ENCODE measurements at regions not wholly inside any gene's neighbourhood (a gene's known extent, or its start where the extent isn't known, plus 50 kb on each side); places are given as distances from the start of the nearest gene placed in this dataset.
"Not testable (repeated sequence)": the region's sequence is repeated elsewhere in the genome, so short reads cannot be mapped to it uniquely, and the experiment has no call there.

DNA sequence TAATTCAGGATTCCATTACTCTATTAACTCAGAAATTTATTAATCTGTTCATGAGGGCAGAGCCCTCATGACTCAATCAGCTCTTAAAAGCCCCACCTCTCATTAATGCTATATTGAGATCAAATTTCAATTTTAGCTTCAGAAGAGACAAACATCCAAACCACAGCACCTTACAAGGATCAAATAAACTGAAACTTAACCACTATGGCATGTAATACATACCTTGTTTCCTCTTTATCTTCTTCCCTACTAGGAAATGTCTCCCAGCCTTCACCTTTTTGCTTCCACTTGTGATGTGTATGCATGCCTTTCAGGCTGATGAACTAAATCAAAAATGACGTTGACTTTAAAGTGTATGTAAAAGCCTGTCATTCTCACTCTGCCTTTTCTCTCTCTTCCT is 2121.3 kb downstream of the NCAM2 start:
- H3K36me3 ChIP-seq (replicated peaks), result no peaks in the 10 kb centered on the region
- no peak overlapping the region for H3K4me3 ChIP-seq (ENCODE audit: low read depth, low read length)
- DNase-seq, result no peak
- in situ Hi-C loops (cut with HindIII; ENCODE audit: low pct_ligation_motif_present, low sequenced_read_pairs), result no loop called here
- no peaks in the 10 kb centered on the region for H3K27me3 ChIP-seq (replicated peaks)
- no peak overlapping the region for H3K27ac ChIP-seq
- TF ChIP-seq, protein P1, sequence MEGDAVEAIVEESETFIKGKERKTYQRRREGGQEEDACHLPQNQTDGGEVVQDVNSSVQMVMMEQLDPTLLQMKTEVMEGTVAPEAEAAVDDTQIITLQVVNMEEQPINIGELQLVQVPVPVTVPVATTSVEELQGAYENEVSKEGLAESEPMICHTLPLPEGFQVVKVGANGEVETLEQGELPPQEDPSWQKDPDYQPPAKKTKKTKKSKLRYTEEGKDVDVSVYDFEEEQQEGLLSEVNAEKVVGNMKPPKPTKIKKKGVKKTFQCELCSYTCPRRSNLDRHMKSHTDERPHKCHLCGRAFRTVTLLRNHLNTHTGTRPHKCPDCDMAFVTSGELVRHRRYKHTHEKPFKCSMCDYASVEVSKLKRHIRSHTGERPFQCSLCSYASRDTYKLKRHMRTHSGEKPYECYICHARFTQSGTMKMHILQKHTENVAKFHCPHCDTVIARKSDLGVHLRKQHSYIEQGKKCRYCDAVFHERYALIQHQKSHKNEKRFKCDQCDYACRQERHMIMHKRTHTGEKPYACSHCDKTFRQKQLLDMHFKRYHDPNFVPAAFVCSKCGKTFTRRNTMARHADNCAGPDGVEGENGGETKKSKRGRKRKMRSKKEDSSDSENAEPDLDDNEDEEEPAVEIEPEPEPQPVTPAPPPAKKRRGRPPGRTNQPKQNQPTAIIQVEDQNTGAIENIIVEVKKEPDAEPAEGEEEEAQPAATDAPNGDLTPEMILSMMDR (IDR thresholded peaks at IDR 0.05; ENCODE audit: low read depth, low read length, missing control alignments), result no peak

DNA sequence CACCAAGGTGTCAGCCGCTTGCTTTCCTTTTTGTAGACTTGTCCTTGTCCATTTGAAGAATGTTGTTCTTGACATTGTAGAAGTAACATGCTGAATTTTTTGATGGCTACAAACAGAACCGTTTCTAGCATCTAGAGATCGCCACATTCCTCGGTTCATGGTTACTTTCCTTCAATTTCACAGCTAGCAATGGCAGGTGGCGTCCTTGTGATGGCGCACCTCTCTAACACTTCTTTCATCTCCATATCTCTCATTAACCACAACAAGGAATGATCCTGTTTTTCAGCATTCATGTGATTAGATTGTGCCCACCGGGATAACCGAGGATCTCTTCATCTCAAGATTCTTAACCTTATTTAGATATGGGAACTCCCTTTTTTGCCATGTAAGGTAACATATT is 2129.8 kb downstream of the NCAM2 start:
- TF ChIP-seq, protein P1 (IDR thresholded peaks at IDR 0.05; ENCODE audit: low read depth, low read length, missing control alignments), result no peak
- DNase-seq, result no peak

GRCh38 chr21:23130308-23130707 is 2132.1 kb downstream of the NCAM2 start:
- Histone ChIP-seq H3K36me3 (replicated peaks) (no peaks in the 10 kb centered on the region), H3K4me3 (ENCODE audit: low read depth, low read length) (no peak overlapping the region), H3K27ac (no peak overlapping the region), H3K27me3 (replicated peaks) (no peaks in the 10 kb centered on the region)
- DNase-seq, result no peak
- in situ Hi-C loops (cut with HindIII; ENCODE audit: low pct_ligation_motif_present, low sequenced_read_pairs), result no loop called here
- TF ChIP-seq, protein P1 (IDR thresholded peaks at IDR 0.05; ENCODE audit: low read depth, low read length, missing control alignments), result no peak

More for the DNA sequence above, 2129.8 kb downstream of the NCAM2 start:
- Histone ChIP-seq H3K36me3 (replicated peaks) (no peaks in the 10 kb centered on the region), H3K27ac (no peak overlapping the region), H3K4me3 (ENCODE audit: low read depth, low read length) (no peak overlapping the region), H3K27me3 (replicated peaks) (no peaks in the 10 kb centered on the region)
- in situ Hi-C loops (cut with HindIII; ENCODE audit: low pct_ligation_motif_present, low sequenced_read_pairs), result no loop called here

DNA sequence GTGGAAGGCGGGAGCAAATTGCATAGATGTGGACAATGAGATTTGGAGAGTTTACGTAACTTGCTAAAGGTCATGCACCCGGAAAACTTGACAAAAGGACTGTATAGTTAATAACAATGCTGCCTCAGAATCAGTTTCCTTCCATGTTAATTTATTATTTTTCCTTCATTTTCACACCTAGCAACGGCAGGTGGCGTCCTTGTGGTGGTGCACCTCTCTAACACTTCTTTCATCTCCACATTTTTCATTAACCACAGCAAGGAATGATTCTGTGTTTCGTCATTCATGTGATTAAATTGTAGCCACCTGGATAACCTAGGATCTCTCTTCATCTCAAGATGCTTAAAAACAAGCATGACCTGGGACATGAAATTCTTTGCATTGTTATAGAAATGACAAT is 2133.0 kb downstream of the NCAM2 start:
- Histone ChIP-seq H3K27me3 (replicated peaks) (no peaks in the 10 kb centered on the region), H3K36me3 (replicated peaks) (no peaks in the 10 kb centered on the region), H3K4me3 (ENCODE audit: low read depth, low read length) (no peak overlapping the region), H3K27ac (no peak overlapping the region)
- in situ Hi-C loops (cut with HindIII; ENCODE audit: low pct_ligation_motif_present, low sequenced_read_pairs), result no loop called here
- no peak for DNase-seq
- TF ChIP-seq, protein P1 (IDR thresholded peaks at IDR 0.05; ENCODE audit: low read depth, low read length, missing control alignments), result no peak

GRCh38 chr21:23138797-23139196 is 2140.6 kb downstream of the NCAM2 start:
- Histone ChIP-seq H3K4me3 (ENCODE audit: low read depth, low read length) (no peak overlapping the region), H3K36me3 (replicated peaks) (no peaks in the 10 kb centered on the region), H3K27ac (no peak overlapping the region), H3K27me3 (replicated peaks) (no peaks in the 10 kb centered on the region)
- TF ChIP-seq, protein P1 (IDR thresholded peaks at IDR 0.05; ENCODE audit: low read depth, low read length, missing control alignments), result no peak
- in situ Hi-C loops (cut with HindIII; ENCODE audit: low pct_ligation_motif_present, low sequenced_read_pairs), result no loop called here
- no peak for DNase-seq

DNA sequence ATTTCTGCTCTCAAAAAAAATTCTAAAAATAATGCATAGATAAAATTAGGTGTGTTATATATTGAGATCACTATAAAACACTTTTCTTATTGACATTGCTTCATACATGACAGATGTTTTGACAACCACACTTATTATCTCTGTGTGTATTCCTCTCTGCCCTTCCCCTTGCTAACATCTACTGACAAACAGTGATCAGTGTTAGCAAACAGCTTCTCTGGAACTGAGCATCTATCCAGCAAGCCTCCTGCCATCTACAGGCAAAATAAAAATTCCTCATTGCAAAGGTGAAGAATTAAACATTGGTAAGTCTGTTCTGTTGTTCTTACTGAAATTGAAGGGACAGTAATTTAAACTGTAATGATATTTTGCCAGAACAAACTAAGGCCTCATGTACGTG is 2153.9 kb downstream of the NCAM2 start:
- in situ Hi-C loops (cut with HindIII; ENCODE audit: low pct_ligation_motif_present, low sequenced_read_pairs), result no loop called here

DNA sequence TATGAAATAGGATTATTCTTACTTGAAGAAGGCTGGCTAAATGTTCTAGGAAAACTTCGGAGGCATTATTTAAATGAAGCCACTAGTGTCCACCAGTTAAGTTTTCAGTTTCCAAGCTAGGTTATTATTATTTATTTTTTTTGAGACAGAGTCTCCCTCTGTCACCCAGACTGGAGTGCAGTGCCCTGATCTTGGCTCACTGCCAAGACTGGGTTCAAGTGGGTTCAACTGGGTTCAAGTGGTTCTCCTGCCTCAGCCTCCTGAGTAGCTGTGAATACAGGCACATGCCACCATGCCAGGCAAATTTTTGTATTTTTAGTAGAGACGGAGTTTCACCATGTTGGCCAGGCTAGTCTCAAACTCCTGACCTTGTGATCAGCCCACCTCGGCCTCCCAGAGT is 2155.6 kb downstream of the NCAM2 start:
- H3K4me3 ChIP-seq (ENCODE audit: low read depth, low read length); DNase-seq; H3K27me3 ChIP-seq (replicated peaks); in situ Hi-C loops (cut with HindIII; ENCODE audit: low pct_ligation_motif_present, low sequenced_read_pairs); H3K36me3 ChIP-seq (replicated peaks); H3K27ac ChIP-seq: not testable (repeated sequence)

More for the DNA sequence above, 2153.9 kb downstream of the NCAM2 start:
- no peak for DNase-seq
- no peaks in the 10 kb centered on the region for H3K36me3 ChIP-seq (replicated peaks)
- H3K27me3 ChIP-seq (replicated peaks), result no peaks in the 10 kb centered on the region
- TF ChIP-seq, protein P1 (IDR thresholded peaks at IDR 0.05; ENCODE audit: low read depth, low read length, missing control alignments), result no peak
- no peak overlapping the region for H3K27ac ChIP-seq
- no peak overlapping the region for H3K4me3 ChIP-seq (ENCODE audit: low read depth, low read length)
